NCI-H2227 (cell line): ENCODE measurements at regions not wholly inside any gene's neighbourhood (a gene's known extent, or its start where the extent isn't known, plus 50 kb on each side); places are given as distances from the start of the nearest gene placed in this dataset.

Source experiments
- DNase-seq: peaks from one replicate; lab custom pipeline; 2025; ENCODE audit not compliant: unreplicated experiment; lab: John Stamatoyannopoulos, UW

GRCh38 chr3:1036207-1036826 is 56.5 kb upstream of the CNTN6 start:
- DNase-seq: no peak

GRCh38 chr3:1037631-1038030 is 55.2 kb upstream of the CNTN6 start:
- DNase-seq: no peak
